GM12872 (cell line): ENCODE measurements at regions not wholly inside any gene's neighbourhood (a gene's known extent, or its start where the extent isn't known, plus 50 kb on each side); places are given as distances from the start of the nearest gene placed in this dataset.

ENCODE experiments used
- TF ChIP-seq, protein P1 (sequence below): IDR thresholded peaks from 3 replicates; pipeline ENCODE4 v1.5.1; 2011; ENCODE audit warnings: low read depth, mild to moderate bottlenecking, low read length, moderate library complexity; ENCODE audit not compliant: insufficient read depth

DNA sequence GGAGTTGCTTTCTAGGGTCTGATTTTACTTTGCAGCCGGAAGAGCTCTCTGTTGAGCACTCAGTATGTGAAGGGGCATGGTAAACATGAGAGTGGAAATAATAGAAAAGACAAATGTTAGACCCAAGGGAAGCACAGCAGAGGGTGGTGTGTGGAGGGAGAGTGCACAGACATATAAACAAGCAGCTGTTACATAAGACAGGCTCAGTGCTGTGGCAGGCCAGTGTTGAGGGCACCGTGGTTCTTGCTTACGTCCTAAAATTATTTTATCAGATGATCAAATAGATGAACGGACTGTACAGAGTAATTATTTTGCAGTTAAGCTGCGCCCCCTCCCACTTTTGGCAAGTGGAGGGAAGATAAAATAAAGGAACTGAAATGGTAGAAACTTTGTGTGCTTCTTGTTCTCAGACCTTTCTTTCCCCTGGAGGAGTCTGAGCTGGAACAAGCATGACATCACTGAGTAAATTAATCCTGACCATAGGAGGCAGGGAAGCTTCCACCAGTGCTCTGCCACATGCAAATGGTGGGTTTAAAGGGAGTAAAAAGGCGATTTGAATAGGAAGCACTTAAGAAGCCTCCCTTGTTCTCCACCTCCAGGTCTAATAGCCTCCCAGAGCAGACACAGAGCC is 205.6 kb downstream of the IL20RB start:
- TF ChIP-seq, protein P1, sequence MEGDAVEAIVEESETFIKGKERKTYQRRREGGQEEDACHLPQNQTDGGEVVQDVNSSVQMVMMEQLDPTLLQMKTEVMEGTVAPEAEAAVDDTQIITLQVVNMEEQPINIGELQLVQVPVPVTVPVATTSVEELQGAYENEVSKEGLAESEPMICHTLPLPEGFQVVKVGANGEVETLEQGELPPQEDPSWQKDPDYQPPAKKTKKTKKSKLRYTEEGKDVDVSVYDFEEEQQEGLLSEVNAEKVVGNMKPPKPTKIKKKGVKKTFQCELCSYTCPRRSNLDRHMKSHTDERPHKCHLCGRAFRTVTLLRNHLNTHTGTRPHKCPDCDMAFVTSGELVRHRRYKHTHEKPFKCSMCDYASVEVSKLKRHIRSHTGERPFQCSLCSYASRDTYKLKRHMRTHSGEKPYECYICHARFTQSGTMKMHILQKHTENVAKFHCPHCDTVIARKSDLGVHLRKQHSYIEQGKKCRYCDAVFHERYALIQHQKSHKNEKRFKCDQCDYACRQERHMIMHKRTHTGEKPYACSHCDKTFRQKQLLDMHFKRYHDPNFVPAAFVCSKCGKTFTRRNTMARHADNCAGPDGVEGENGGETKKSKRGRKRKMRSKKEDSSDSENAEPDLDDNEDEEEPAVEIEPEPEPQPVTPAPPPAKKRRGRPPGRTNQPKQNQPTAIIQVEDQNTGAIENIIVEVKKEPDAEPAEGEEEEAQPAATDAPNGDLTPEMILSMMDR = no peak

DNA sequence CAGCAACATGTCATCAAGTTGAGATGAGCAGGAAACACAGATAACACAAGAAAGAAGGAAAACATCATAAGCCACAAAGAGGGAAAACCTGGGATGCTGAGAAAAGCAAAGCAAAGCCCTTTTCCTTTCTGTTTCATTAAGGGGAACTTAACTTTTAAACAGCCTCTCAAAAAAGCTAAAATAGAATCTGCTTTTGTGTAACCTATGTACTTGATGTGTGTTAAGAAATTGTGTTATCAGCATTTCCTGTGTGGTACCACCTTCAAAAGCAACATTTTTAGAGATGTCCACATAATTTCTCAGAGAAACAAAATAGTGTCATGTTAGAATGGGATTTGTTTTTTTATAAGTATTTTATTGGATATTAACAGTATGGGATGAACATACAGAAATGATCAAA is 206.2 kb downstream of the IL20RB start:
- TF ChIP-seq, protein P1 = no peak

DNA sequence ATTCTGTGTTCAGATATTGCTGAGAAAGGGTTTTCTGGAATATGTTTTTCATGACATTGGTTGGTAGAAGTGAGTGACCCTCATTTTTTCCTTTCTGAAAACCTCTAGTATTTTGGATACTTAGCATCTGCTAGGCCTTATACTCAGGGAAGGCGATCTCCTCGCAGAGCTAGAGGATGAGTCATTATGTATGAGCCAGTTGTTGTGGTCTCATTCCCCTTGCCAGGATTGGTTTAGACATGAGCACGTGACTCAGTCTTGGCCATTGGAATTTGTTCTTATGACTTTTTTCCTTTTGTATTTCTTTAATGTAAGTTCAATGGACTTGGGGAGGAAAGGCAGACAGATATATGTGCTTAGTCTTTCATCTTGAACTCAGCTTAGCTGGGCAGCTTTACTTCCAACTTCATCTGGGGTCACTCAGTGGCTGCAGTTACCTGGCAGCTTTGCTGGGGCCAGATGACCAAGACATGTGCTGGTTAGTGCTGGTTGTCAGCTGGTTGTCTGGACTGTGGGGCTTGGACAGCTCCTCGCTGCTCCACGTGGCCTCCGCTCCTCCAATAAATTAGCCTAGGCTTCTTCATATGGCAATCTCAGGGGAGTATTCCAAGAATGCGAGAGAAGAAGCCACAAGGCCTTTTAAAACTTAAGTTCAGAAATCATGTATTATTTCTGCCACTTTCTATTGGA is 207.5 kb downstream of the IL20RB start:
- TF ChIP-seq, protein P1 = no peak

DNA sequence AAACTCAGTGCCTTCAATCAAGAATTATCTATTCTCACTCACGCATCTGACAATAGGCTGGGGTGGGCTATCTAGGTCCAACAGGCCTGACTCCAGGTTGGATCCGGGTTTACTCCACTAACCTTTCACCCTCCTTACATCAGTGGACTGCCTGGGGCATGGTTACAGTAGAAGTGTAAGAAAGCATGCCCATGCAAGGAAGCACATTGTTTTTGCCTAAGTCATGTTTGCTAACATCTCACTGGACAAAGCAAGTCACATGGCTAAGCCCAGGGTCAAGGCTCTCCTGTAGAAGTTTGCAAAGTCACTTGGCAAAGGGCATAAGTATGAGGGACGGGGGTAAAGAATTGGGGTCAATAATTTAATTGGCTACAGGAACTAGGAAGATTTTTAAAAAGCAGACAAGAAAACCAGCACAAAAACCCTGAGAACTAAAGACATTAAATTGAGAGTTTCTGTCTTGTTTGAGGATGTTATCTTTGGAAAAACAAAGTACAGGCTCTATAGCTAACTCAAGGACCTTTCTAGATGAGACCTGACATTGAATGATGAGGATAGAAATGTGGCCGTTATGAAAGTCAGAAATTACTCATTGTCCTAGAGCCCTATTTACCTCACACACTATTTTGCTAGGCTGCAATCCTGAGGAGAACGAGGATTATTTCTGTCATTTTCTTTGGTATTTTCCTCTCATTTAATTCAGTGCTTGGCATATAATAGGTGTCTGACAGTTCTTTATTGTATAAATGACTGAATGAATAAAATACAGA is 214.2 kb downstream of the IL20RB start:
- TF ChIP-seq, protein P1 = no peak

DNA sequence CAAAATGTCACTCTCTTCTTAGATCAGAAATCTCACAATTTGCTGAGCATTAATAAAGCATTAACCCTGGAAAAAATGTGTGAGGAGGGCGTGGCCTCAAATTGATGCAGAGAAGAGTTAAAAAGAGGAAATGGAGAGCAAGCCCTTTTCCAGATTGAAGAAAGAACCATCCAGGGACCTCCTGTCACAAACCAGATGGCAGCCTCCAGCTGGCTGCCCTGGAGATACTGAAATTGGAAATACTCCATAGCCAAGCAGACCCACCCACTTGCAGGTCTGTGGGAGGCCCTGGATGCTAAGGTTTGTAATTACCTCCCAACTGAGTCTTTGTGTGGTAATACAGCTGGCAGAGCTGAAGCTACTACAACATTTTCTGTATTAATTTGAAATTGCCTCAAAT is 214.9 kb downstream of the IL20RB start:
- TF ChIP-seq, protein P1 = no peak

DNA sequence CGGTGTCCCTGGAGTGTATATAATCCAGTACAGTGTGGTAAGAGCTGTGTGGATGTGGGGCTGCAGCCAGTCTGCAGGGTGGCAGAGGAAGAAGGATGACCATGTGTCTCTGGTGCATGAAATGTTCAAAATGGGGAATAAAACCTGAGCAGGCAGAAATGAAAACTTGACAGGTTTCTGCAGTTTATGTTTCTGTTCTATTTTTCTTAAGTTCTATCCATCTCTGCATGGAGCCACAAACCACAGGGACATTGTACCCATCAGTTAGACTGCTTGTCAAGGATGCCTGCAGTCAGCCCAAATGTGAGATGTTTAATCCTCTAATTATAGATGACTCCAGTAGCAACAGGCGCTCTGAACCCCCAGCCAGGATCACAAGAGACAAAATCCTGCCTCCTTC is 216.7 kb downstream of the IL20RB start:
- TF ChIP-seq, protein P1 = no peak

DNA sequence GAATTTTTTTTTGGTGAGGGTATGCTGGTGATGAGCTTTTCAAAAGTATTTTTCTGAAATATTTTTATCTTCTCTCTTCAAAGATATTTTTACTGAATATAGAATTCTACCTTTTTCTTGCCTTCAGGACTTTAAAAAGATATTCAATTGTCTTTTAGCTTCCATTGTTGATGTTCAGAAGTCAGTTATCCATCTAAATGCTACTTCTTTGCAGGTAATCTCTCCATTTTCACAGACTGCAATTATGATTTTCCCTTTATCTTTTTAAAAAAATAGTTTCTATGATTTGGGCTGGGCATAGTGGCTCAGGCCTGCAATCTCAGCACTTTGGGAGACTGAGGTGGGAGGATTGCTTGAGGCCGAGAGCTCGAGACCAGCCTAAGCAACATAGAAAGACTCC is 222.4 kb downstream of the IL20RB start:
- TF ChIP-seq, protein P1 = no peak
